ENCODE measurements at regions not wholly inside any gene's neighbourhood (a gene's known extent, or its start where the extent isn't known, plus 50 kb on each side); places are given as distances from the start of the nearest gene placed in this dataset.

DNA sequence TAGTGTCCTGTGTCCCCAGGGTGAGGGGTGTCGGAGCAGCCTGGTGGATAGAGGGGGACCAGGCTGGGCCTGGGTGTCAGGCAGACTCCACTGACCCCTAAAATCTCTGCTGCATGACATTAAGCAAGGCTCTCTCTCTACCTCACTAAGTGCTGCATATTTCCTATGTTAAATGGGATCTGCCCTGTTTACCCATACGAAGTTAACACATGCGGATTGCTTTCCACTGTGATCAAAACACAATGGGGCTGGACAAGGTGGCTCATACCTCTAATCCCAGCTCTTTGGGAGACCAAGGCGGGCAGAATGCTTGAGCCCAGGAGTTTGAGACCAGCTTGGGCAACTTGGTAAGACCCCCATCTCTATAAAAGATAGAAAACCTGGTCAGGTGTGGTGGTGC is 426.2 kb downstream of the MIAT start:
- DNase-seq (ENCODE audit: extremely low read depth, insufficient read length), result no peak
- no peak for TF ChIP-seq CTCF (IDR thresholded peaks at IDR 0.05; ENCODE audit: insufficient read depth, low read length, poor library complexity, severe bottlenecking)
- Histone ChIP-seq H3K36me3 (ENCODE audit: control insufficient read depth, insufficient read depth, low read length) (no peaks in the 10 kb centered on the region), H3K4me3 (replicated peaks; ENCODE audit: low read depth, low read length) (no peak overlapping the region), H3K27me3 (replicated peaks; ENCODE audit: control insufficient read depth, insufficient read depth, low read length) (no peaks in the 10 kb centered on the region; the same call in 1 of the 2 replicates)

GRCh38 chr22:27084130-27084529 is 426.7 kb downstream of the MIAT start:
- no peaks in the 10 kb centered on the region; the same call in 1 of the 2 replicates for H3K27me3 ChIP-seq (replicated peaks; ENCODE audit: control insufficient read depth, insufficient read depth, low read length)
- TF ChIP-seq CTCF (IDR thresholded peaks at IDR 0.05; ENCODE audit: insufficient read depth, low read length, poor library complexity, severe bottlenecking), result no peak
- H3K36me3 ChIP-seq (ENCODE audit: control insufficient read depth, insufficient read depth, low read length), result no peaks in the 10 kb centered on the region
- no peak overlapping the region for H3K4me3 ChIP-seq (replicated peaks; ENCODE audit: low read depth, low read length)
- no peak for DNase-seq (ENCODE audit: extremely low read depth, insufficient read length)

DNA sequence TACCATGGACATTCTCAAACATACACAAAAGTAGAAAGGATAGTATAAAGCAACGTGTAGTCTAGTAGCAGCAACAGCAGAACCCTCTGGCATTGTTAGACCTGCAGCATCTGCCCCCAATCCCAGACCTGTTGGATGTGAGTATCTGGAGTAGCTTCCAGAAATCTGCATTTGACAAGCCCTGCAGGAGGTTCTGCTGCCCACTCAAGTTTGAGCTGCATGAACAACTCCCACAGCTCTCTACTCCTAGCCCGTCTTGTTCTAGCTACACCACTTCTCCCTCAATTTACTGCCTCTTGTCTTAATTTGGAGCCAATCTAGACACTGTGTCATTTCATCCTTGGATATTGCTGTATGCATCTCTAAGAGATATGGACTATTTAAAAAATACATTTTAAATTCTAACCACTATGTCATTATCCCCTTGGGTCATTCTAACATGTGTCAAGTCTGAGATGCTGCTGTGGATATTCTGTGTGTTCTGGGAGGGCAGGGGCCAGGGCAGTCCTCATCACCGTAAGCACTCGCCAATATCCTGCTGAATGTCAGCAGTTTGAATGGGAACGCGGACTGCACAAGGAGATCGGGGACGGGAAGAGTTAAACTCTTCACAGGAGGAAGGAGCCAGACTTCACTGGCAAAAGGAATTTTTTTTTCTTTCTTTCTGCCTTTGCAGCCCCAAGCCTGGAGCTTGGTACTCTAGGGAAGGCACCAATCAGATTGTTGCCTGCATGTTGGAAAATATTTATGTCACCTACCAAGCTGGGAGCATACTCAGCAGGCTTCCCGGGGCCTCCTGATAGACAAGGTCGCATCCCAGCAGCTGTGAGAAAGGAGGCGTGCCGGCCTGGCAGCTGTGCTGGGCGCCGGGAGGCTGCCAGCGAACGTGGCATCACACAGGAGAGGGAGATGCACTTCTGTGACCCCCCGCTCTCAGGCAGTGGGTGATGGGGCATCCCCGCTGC is 429.0 kb downstream of the MIAT start:
- TF ChIP-seq CTCF (IDR thresholded peaks at IDR 0.05; ENCODE audit: insufficient read depth, low read length, poor library complexity, severe bottlenecking), result no peak
- Histone ChIP-seq H3K27me3 (replicated peaks; ENCODE audit: control insufficient read depth, insufficient read depth, low read length) (no peaks in the 10 kb centered on the region; the same call in 1 of the 2 replicates), H3K36me3 (ENCODE audit: control insufficient read depth, insufficient read depth, low read length) (no peaks in the 10 kb centered on the region), H3K4me3 (replicated peaks; ENCODE audit: low read depth, low read length) (no peak overlapping the region)
- no peak for DNase-seq (ENCODE audit: extremely low read depth, insufficient read length)

- TF ChIP-seq CTCF (IDR thresholded peaks at IDR 0.05; ENCODE audit: insufficient read depth, low read length, poor library complexity, severe bottlenecking), result no peak
Observed at GRCh38 chr22:27087051-27087450, 429.7 kb downstream of the MIAT start.

GRCh38 chr22:27088026-27088425 is 430.6 kb downstream of the MIAT start:
- DNase-seq (ENCODE audit: extremely low read depth, insufficient read length), result no peak
- TF ChIP-seq CTCF (IDR thresholded peaks at IDR 0.05; ENCODE audit: insufficient read depth, low read length, poor library complexity, severe bottlenecking), result no peak

More at GRCh38 chr22:27087051-27087450, 429.7 kb downstream of the MIAT start:
- Histone ChIP-seq H3K4me3 (replicated peaks; ENCODE audit: low read depth, low read length) (no peak overlapping the region), H3K36me3 (ENCODE audit: control insufficient read depth, insufficient read depth, low read length) (no peaks in the 10 kb centered on the region), H3K27me3 (replicated peaks; ENCODE audit: control insufficient read depth, insufficient read depth, low read length) (no peaks in the 10 kb centered on the region; the same call in 1 of the 2 replicates)
- no peak for DNase-seq (ENCODE audit: extremely low read depth, insufficient read length)

More at GRCh38 chr22:27088026-27088425, 430.6 kb downstream of the MIAT start:
- Histone ChIP-seq H3K4me3 (replicated peaks; ENCODE audit: low read depth, low read length) (no peak overlapping the region), H3K36me3 (ENCODE audit: control insufficient read depth, insufficient read depth, low read length) (no peaks in the 10 kb centered on the region), H3K27me3 (replicated peaks; ENCODE audit: control insufficient read depth, insufficient read depth, low read length) (no peaks in the 10 kb centered on the region; the same call in 1 of the 2 replicates)

Data from GM06990 (cell line).